ENCODE measurements at regions not wholly inside any gene's neighbourhood (a gene's known extent, or its start where the extent isn't known, plus 50 kb on each side); places are given as distances from the start of the nearest gene placed in this dataset.

DNA sequence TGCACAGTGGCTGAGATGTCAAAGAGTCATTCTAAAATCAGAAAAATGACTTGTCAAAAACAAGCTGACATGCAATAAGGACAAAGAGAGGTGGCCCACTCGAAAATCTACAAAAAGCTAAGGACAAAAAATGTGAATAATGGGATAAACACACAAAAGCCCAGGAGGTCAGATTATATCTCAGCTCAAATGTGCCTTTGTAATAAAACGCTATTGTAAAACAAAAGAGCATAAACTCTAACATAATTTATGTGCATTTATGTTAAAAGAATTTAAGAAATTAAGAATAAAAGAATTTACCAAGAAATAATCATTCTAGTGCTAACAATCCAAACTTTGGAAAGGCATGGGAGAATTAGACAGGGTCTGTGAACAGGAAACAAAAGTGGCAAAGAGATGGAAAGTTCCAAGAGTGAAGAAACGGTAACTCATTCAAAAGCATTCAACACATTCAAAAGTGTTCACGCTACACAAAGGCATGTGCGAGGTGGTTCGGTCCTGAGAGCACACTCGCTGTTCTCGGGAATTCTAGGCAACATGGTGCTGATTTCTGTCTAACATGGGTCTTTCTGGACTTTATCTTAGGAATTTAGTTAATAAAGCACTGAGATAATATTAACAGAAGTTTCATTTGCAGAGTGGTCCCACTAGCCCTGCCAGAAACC is 197.7 kb downstream of the KATNAL1 start:
- Histone ChIP-seq H3K4me3 (replicated peaks; ENCODE audit: low read depth, low read length) (no peak overlapping the region), H3K27me3 (replicated peaks; ENCODE audit: control insufficient read depth, insufficient read depth, low read length) (no peaks in the 10 kb centered on the region), H3K36me3 (ENCODE audit: control insufficient read depth, insufficient read depth, low read length) (no peaks in the 10 kb centered on the region)
- TF ChIP-seq, protein P1, sequence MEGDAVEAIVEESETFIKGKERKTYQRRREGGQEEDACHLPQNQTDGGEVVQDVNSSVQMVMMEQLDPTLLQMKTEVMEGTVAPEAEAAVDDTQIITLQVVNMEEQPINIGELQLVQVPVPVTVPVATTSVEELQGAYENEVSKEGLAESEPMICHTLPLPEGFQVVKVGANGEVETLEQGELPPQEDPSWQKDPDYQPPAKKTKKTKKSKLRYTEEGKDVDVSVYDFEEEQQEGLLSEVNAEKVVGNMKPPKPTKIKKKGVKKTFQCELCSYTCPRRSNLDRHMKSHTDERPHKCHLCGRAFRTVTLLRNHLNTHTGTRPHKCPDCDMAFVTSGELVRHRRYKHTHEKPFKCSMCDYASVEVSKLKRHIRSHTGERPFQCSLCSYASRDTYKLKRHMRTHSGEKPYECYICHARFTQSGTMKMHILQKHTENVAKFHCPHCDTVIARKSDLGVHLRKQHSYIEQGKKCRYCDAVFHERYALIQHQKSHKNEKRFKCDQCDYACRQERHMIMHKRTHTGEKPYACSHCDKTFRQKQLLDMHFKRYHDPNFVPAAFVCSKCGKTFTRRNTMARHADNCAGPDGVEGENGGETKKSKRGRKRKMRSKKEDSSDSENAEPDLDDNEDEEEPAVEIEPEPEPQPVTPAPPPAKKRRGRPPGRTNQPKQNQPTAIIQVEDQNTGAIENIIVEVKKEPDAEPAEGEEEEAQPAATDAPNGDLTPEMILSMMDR (IDR thresholded peaks at IDR 0.05; ENCODE audit: insufficient read depth, low read length, poor library complexity, severe bottlenecking), result no peak
- DNase-seq (ENCODE audit: extremely low read depth, insufficient read length), result no peak

DNA sequence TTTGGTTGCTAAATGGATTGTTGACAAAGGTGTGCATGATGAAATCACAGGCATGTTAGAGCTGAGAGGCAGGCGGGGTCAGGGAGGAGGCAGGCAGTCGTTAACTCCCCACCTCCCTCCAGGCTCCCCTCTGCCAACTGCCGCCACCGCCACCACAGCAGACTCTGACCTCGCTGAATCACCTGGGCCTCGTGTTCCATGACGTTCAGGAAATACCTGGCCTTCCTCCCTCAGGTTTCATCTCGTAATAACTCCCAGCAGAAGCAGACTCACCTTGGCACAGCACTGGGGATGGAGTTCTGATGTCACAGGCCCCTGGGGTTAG is 198.5 kb downstream of the KATNAL1 start:
- H3K27me3 ChIP-seq (replicated peaks; ENCODE audit: control insufficient read depth, insufficient read depth, low read length), result no peaks in the 10 kb centered on the region
- no peaks in the 10 kb centered on the region for H3K36me3 ChIP-seq (ENCODE audit: control insufficient read depth, insufficient read depth, low read length)
- TF ChIP-seq, protein P1 (IDR thresholded peaks at IDR 0.05; ENCODE audit: insufficient read depth, low read length, poor library complexity, severe bottlenecking), result no peak
- no peak overlapping the region for H3K4me3 ChIP-seq (replicated peaks; ENCODE audit: low read depth, low read length)
- no peak for DNase-seq (ENCODE audit: extremely low read depth, insufficient read length)

DNA sequence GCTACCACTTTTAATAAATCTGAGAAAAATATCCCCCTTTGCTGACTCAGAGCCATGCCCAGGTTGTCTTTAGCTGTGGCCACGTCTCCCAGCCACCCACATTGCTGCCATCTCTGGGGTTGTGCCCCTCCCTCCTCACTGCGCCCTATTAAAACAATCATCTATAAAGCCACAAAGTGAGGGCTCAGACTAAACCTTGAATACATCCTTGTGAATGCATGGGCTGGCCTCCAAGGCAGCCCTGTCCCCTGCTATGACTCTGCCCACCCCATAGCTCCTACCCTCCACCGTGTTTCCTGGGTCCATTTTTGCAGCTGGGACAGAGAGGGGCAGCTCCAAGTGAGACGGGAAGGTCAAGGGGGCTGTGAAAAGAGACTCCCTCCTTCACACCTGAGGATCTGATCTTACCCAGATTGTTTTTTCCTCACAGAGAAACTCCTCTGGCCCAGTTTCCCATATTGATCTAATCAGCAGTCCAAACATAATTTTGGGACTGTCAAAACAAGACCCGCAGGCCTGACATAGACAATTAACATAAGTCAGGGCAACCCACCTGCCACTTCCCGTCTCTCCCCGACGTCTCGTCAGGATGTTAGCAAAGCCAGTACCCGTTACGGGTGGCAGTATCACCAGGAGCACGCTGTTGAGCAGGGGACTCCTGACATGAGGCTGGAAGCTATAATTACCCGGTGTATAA is 199.0 kb downstream of the KATNAL1 start:
- no peaks in the 10 kb centered on the region for H3K27me3 ChIP-seq (replicated peaks; ENCODE audit: control insufficient read depth, insufficient read depth, low read length)
- no peak for DNase-seq (ENCODE audit: extremely low read depth, insufficient read length)
- H3K36me3 ChIP-seq (ENCODE audit: control insufficient read depth, insufficient read depth, low read length), result no peaks in the 10 kb centered on the region
- TF ChIP-seq, protein P1 (IDR thresholded peaks at IDR 0.05; ENCODE audit: insufficient read depth, low read length, poor library complexity, severe bottlenecking), result no peak
- no peak overlapping the region for H3K4me3 ChIP-seq (replicated peaks; ENCODE audit: low read depth, low read length)

DNA sequence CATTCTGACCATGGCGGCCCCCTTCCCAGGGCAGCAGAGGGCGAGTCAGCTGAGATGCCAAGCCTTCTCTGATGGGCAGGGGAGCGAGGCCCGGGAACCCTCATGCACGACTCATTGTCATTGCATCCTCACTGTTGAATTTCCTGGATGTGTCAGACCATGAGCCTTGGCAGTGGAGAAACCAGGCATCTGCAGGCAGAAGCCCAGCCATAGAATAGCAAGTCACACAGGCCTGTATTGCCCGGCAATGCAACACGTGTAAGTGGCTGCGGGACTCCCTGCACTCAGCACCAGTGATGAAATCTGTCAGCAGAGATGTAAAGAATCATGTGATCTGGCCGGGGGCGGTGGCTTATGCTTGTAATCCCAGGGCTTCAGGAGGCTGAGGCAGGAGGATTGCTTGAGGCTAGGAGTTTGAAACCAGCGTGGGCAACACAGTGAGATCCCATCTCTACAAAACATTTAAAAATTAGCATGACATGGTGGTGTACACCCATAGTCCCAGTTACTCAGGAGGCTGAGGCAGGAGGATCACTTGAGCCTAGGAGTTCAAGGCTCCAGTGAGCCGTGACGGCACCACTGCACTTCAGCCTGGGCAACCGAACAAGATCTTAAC is 199.7 kb downstream of the KATNAL1 start:
- H3K36me3 ChIP-seq (ENCODE audit: control insufficient read depth, insufficient read depth, low read length), result no peaks in the 10 kb centered on the region
- H3K27me3 ChIP-seq (replicated peaks; ENCODE audit: control insufficient read depth, insufficient read depth, low read length), result no peaks in the 10 kb centered on the region
- H3K4me3 ChIP-seq (replicated peaks; ENCODE audit: low read depth, low read length), result no peak overlapping the region
- TF ChIP-seq, protein P1 (IDR thresholded peaks at IDR 0.05; ENCODE audit: insufficient read depth, low read length, poor library complexity, severe bottlenecking), result no peak
- DNase-seq (ENCODE audit: extremely low read depth, insufficient read length), result no peak

DNA sequence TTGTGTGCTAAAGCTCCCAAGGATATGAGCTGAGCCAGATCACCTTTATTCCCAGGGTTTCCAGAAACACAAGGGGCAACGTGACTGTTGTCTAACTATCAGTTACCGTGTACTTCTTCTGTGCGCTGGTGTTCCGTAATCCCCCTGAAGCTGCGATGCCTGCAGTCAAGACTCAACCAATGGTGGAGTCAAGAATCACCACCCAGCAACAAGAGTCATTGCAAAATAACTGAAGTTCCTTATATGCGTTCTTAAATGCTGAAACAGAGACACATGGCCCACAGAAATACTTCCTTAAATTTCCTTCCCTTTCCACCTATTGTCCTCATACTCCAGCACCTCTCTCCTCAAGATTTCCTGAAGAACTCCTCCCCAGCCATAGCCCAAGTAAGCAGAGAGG is 200.2 kb downstream of the KATNAL1 start:
- no peak for DNase-seq (ENCODE audit: extremely low read depth, insufficient read length)
- no peak overlapping the region for H3K4me3 ChIP-seq (replicated peaks; ENCODE audit: low read depth, low read length)
- H3K36me3 ChIP-seq (ENCODE audit: control insufficient read depth, insufficient read depth, low read length), result no peaks in the 10 kb centered on the region
- H3K27me3 ChIP-seq (replicated peaks; ENCODE audit: control insufficient read depth, insufficient read depth, low read length), result no peaks in the 10 kb centered on the region
- TF ChIP-seq, protein P1 (IDR thresholded peaks at IDR 0.05; ENCODE audit: insufficient read depth, low read length, poor library complexity, severe bottlenecking), result no peak
